ENCODE measurements at regions not wholly inside any gene's neighbourhood (a gene's known extent, or its start where the extent isn't known, plus 50 kb on each side); places are given as distances from the start of the nearest gene placed in this dataset.

DNA sequence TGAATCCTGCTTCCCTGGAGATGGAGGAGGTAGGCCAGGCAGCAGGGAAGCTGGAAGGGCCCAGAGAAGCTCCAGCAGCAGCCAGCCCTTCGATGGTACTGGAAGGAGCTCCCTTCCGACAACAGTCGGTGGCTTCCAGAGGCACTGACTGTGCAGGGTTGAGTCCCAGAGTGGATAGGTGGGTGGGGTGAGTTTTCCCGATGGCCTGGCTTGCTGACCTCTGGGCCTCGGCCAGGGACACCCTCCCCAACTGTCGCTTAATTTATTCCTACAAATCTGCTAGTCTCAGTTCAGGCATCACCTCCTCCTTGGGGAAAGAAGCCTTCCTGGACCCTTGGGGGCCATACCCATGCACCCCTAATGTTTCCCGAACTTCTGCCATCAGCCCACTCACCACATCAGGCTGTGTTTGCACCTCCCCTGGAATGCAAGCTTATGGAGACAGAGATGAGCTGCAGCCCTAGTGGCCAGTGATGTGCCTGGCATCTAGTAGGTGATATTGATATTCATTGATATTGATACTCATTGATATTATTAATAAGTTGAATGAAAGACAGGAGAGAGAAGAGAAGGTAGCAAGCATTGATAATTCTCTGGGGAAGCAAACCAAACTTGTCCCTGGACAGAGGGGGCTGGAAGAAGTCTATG is 104.6 kb upstream of the BOD1 start:
- no peak for DNase-seq

GRCh38 chr5:173721601-173722232 is 105.3 kb upstream of the BOD1 start:
- no peak for DNase-seq

- no peak for DNase-seq
Measured at GRCh38 chr5:173726846-173727557, 110.6 kb upstream of the BOD1 start.

GRCh38 chr5:173727839-173728778 is 111.7 kb upstream of the BOD1 start:
- DNase-seq = no peak

DNA sequence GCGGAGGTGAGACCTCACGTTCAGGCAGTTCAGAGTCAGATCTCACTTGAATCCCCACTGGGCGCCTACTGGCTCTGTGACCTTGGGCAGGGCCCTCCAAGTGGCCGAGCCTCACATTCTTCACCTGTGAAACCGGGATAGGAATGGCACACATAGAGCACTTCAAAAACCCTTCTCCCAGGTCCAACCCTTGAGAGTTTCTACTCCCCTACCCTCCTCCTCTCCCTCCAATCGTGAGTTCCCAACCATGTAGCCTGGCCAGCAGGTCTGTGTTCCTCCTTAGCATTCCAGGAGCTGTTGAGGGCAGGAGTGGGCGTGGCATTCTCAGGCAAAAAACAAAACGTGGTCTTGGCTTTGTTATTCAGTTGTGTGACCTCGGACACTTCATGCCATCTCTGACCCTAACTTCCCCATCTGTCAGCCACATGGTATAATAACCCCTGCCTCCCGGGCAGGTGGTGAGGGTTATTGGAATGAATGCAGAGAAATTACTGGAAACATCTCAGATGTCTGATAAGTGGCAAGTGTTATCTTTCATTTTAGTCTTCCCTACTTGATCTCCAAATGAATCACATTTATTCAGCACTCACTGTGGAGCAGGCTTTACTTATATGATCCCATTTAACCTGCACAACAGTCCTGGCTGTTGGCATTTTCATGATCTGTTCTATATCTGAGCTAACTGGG is 112.8 kb upstream of the BOD1 start:
- no peak for DNase-seq

GRCh38 chr5:173730632-173731298 is 114.3 kb upstream of the BOD1 start:
- no peak for DNase-seq

- no peak for DNase-seq
Measured at GRCh38 chr5:173733021-173733420, 116.6 kb upstream of the BOD1 start.

- DNase-seq = no peak
Measured at GRCh38 chr5:173733425-173733824, 117.0 kb upstream of the BOD1 start.

- DNase-seq = no peak
Measured at GRCh38 chr5:173733831-173734501, 117.5 kb upstream of the BOD1 start.

DNA sequence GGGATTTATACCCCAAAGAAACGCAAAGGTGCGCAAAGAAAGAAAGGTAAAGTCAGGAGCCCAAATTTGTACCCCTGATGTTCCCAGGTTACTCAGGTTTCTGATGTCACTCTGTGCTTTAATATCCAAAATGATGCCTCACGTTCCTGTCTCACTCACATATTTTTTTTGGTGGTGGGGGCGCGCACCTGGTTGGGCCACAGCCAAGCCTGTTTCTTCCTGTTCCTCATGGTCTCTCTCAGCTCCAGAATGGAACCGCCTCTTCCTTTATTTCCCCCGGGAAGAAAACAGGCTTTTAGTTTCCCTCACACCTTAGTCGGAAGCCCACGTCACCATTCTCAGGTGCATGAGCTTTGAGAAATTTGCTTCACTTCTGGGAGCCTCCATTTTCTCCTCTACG is 118.3 kb upstream of the BOD1 start:
- no peak for DNase-seq

- DNase-seq = no peak
Measured at GRCh38 chr5:173735184-173735583, 118.7 kb upstream of the BOD1 start.

- DNase-seq = no peak
Measured at GRCh38 chr5:173735691-173736090, 119.2 kb upstream of the BOD1 start.

DNA sequence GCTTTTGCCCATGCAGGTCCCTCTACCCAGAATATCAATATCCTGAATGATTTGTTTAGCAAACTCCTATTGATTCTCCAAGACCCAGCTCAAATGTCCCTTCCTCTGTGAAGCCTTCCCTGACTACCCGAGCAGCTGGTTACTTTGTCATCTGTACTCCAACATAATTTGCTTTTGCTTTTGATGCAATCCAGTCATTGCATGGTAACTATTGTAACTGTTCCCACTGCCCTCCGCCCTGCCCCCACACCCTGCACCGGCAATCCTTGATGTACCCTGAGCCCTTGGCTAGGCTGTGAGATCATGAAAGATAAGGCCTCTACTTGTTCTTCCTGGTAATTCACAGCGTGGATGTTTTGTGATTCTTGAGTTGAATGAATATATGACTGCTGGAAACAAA is 119.9 kb upstream of the BOD1 start:
- no peak for DNase-seq

DNA sequence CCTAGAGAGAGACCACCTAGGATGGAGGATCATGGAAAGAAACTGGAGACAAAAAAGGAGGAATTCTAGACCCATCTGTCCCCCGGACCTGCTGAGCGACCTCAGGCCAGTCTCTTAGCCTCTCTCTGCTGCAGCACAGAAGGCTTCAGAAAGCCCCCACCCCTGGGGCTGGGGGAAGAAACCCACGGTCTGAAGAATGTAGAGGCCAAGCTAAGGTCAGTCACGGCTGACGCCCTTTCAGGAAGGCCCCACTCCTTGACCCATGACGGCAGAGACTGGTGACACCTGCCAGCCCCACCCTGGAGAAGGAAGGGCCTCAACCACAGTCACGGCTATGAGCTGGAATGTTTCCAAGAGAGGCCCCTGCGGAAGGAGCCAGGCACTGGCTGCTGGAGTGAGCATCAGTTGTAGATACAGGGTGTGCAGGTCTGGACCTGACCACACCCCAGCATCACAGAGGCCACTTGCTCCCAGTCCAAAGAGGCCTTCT is 120.5 kb upstream of the BOD1 start:
- no peak for DNase-seq

- DNase-seq = no peak
Measured at GRCh38 chr5:173739741-173740140, 123.3 kb upstream of the BOD1 start.

DNA sequence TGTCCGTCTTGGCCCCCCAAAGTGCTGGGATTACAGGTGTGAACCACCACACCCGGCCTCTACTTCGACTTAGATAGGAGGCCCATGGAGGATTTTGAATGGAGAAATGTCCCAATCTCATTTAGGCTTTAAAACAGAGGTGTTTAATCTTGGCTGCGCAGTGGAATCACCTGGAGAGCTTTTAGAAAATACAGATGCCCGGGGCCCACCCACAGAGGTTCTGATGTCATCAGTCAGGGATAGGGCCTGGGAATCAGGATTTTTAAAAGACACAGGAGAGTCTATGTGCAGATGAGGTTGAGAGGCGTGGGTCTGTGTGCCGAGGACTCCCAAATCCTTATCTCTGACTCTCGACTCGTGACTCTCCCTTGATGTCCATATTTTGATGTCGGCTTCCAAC is 124.0 kb upstream of the BOD1 start:
- no peak for DNase-seq

DNA sequence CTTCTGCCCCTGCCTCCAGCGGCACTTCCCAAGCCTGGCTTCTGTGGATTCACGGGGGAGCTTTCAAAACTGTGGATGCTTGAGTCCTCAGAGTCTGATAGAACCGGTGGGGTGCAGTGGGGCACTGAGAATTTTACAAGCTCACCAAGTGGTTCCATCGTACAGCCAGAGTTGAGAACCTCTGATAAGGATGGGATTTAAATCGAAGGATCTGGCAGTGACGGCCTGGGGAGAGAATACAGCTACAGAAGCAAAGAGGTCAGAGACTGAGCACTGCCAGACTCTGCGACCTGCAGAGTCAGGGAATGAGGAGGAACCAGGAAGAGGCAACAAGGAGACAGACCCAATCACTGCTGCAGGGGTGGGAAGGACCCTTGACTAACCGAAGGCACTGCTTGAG is 124.6 kb upstream of the BOD1 start:
- DNase-seq = no peak

DNA sequence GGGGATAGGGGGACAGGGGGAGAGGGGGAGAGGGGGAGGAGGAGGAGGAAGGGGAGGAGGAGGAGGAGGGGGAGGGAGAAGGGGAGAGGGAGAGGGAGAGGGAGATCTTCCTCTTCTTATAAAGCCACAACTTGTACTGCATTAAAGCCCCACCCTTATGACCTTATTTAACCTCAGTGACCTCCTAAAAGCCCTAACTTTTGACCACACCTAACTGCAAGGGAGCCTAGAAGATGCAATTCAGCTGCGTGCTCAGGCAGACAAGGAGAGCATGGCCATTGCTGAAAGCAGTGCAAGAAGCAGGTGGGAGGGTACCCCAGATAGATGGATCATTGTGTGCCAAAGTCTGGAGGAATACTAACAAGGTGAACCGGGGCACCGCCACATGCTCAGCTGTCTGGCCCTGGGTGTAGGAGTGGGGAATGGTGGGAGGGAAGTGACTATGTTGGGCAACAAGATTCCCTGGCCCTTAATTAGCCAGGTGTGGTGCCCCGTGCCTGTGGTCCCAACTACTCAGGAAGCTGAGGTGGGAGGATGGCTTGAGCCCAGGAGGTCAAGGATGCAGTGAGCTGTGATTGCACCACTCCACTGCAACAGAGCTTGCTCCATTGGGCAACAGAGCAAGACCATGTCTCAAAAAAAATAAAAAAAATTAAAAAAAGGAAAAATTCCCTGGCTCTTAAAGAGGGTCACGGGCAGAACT is 125.4 kb upstream of the BOD1 start:
- DNase-seq = no peak

- DNase-seq = no peak
Measured at GRCh38 chr5:173742432-173742816, 126.0 kb upstream of the BOD1 start.

DNA sequence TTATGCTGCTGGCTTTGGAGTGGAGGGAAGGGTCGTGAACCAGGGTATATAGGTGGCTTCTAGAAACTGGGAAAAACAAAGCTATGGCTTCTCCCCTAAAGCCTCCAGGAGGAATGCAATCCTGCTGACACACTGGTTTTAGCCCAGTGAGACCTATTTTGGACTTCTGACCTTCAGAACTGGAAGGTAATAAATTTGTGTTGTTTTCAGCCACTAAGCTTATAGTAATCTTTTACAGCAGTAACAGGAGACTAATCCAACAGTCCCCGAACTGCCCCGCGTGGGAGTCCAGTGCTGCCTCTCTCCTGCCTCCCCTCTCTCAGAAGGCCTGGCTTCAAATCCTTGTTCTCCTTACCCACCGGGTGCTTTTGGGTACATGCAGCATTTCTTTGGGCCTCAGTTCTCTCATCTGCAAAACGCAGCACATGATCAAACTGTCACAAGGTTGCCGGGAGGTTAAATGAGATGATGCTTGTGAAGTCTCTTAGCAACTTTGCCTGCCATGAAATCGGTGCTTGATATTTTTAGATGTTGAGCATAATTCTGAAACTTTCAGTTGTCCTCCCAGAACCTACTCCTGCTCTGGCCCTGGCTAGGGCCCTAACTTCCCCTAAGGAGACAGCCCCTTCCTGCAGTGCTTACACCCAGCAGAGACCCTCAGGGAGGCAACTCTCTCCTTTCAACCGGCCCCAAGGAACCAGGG is 127.3 kb upstream of the BOD1 start:
- DNase-seq = no peak
